PC-3 (cell line): ENCODE measurements at regions not wholly inside any gene's neighbourhood (a gene's known extent, or its start where the extent isn't known, plus 50 kb on each side); places are given as distances from the start of the nearest gene placed in this dataset.

Experiments
- EZH2 ChIP-seq: fragments of 300-600 bp; sonication (generic); IDR thresholded peaks from one replicate; pipeline ENCODE4 v1.6.1; 2017; ENCODE audit warnings: antibody characterized with exemption, mild to moderate bottlenecking, low read length; ENCODE audit not compliant: unreplicated experiment
- TF ChIP-seq, protein P1 (sequence below): fragments of 300-600 bp; sonication (generic); conservative IDR thresholded peaks from 2 replicates; pipeline ENCODE4 v1.5.1; 2017; ENCODE audit warnings: antibody characterized with exemption, low read depth, mild to moderate bottlenecking, low read length

DNA sequence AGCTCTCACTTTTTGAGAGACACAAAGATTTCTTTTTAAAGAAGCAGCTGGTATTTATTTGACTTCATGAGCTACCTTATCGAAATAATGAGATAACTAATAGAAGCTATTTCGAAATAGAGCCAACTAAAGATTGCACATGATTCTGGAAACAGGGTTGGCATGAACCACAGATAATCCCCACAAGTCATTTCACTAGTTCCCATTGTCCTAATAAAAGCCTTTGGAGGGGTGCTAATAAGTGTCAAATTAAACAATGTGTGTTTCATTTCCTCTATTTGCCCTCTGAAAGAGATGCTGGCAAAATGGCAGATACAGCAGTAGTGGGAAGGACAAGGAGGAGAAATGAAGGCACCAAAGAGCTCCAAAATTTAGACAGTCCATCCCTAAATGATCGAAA lies 78.6 kb upstream of the RIPOR2 start:
- TF ChIP-seq, protein P1, sequence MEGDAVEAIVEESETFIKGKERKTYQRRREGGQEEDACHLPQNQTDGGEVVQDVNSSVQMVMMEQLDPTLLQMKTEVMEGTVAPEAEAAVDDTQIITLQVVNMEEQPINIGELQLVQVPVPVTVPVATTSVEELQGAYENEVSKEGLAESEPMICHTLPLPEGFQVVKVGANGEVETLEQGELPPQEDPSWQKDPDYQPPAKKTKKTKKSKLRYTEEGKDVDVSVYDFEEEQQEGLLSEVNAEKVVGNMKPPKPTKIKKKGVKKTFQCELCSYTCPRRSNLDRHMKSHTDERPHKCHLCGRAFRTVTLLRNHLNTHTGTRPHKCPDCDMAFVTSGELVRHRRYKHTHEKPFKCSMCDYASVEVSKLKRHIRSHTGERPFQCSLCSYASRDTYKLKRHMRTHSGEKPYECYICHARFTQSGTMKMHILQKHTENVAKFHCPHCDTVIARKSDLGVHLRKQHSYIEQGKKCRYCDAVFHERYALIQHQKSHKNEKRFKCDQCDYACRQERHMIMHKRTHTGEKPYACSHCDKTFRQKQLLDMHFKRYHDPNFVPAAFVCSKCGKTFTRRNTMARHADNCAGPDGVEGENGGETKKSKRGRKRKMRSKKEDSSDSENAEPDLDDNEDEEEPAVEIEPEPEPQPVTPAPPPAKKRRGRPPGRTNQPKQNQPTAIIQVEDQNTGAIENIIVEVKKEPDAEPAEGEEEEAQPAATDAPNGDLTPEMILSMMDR, result no peak
- TF ChIP-seq EZH2, result no peak
